Smooth muscle cell (in vitro differentiated cells): ENCODE measurements at regions not wholly inside any gene's neighbourhood (a gene's known extent, or its start where the extent isn't known, plus 50 kb on each side); places are given as distances from the start of the nearest gene placed in this dataset.

ENCODE experiments used
- DNase-seq: peaks from one replicate; lab custom pipeline; 2025; ENCODE audit not compliant: unreplicated experiment; lab: John Stamatoyannopoulos, UW
- H2AFZ ChIP-seq: fragments of 200-600 bp; sonication (generic); 2 replicates; pipeline ENCODE4 v1.6.0; 2016; ENCODE audit warnings: antibody characterized with exemption, low read depth, mild to moderate bottlenecking
- H3F3A ChIP-seq: fragments of 200-600 bp; sonication (generic); 2 replicates; pipeline ENCODE4 v1.6.0; 2017; ENCODE audit warnings: antibody characterized with exemption, low read depth
- H3K27ac ChIP-seq: fragments of 200-600 bp; sonication (generic); 2 replicates; pipeline ENCODE4 v1.5.1; 2016; ENCODE audit warnings: low read depth, mild to moderate bottlenecking
- H3K27me3 ChIP-seq: fragments of 200-600 bp; sonication (generic); 2 replicates; pipeline ENCODE4 v1.6.1; 2016; ENCODE audit warnings: low read depth, mild to moderate bottlenecking
- H3K36me3 ChIP-seq: fragments of 200-600 bp; sonication (generic); 2 replicates; pipeline ENCODE4 v1.5.1; 2016; ENCODE audit warnings: low read depth
- H3K4me1 ChIP-seq: fragments of 200-600 bp; sonication (generic); 2 replicates; pipeline ENCODE4 v1.5.1; 2016; ENCODE audit warnings: low read depth
- H3K4me2 ChIP-seq: fragments of 200-600 bp; sonication (generic); 2 replicates; pipeline ENCODE4 v1.6.0; 2016; ENCODE audit warnings: mild to moderate bottlenecking
- H3K4me3 ChIP-seq: fragments of 200-600 bp; sonication (generic); 2 replicates; pipeline ENCODE4 v1.5.1; 2016; ENCODE audit warnings: mild to moderate bottlenecking
- H3K79me2 ChIP-seq: fragments of 200-600 bp; sonication (generic); 2 replicates; pipeline ENCODE4 v1.6.0; 2016; ENCODE audit warnings: low read depth, mild to moderate bottlenecking
- H3K9ac ChIP-seq: fragments of 200-600 bp; sonication (generic); 2 replicates; pipeline ENCODE4 v1.6.0; 2016; ENCODE audit warnings: low read depth
- H3K9me3 ChIP-seq: fragments of 200-600 bp; sonication (generic); replicated peaks from 2 replicates; pipeline ENCODE4 v1.5.1; 2016; ENCODE audit warnings: low read depth
- H4K20me1 ChIP-seq: fragments of 200-600 bp; sonication (generic); 2 replicates; pipeline ENCODE4 v1.6.0; 2016; ENCODE audit warnings: low read depth
- WGBS: methylation state at CpG from one replicate; pipeline ENCODE4 v1.1.7; 2016; ENCODE audit warnings: low lambda C conversion rate; 5-methylcytosine and 5-hydroxymethylcytosine counted together
- TF ChIP-seq, protein P1 (sequence below): fragments of 200-600 bp; sonication (generic); IDR thresholded peaks from 2 replicates; pipeline ENCODE4 v1.5.1; 2017; ENCODE audit warnings: borderline replicate concordance, mild to moderate bottlenecking, antibody characterized with exemption; ENCODE audit not compliant: insufficient read depth, poor library complexity, severe bottlenecking

DNA sequence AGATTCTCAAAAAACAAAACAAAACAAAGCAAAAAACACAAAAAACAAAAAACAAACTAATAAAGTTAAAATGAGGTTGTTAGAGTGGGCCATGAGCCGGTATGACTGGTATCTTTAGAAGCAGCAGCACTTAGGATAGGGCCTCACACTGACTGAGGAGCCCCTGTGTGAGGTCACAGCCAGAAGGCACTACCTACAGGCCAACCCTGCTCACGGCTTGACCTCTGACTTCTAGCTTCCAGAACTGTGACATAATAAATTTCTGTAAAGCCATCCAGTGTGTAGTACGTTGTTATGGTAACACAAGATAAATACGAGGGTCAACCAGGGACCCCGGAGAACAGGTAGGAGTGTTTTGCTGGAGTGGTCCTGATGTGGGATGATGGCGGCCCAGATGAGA lies 629.6 kb downstream of the VRK1 start:
- no peak for DNase-seq
- H3K4me1 ChIP-seq = no peaks in the 10 kb centered on the region
- H3K9ac ChIP-seq = no peak overlapping the region
- no peaks in the 10 kb centered on the region for H3K36me3 ChIP-seq
- H3K4me3 ChIP-seq = no peak overlapping the region
- TF ChIP-seq, protein P1, sequence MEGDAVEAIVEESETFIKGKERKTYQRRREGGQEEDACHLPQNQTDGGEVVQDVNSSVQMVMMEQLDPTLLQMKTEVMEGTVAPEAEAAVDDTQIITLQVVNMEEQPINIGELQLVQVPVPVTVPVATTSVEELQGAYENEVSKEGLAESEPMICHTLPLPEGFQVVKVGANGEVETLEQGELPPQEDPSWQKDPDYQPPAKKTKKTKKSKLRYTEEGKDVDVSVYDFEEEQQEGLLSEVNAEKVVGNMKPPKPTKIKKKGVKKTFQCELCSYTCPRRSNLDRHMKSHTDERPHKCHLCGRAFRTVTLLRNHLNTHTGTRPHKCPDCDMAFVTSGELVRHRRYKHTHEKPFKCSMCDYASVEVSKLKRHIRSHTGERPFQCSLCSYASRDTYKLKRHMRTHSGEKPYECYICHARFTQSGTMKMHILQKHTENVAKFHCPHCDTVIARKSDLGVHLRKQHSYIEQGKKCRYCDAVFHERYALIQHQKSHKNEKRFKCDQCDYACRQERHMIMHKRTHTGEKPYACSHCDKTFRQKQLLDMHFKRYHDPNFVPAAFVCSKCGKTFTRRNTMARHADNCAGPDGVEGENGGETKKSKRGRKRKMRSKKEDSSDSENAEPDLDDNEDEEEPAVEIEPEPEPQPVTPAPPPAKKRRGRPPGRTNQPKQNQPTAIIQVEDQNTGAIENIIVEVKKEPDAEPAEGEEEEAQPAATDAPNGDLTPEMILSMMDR = no peak
- no peaks in the 10 kb centered on the region for H4K20me1 ChIP-seq
- no peak overlapping the region for H2AFZ ChIP-seq
- no peak overlapping the region for H3K4me2 ChIP-seq
- no peaks in the 10 kb centered on the region for H3K9me3 ChIP-seq
- no peak overlapping the region for H3K27ac ChIP-seq
- H3K79me2 ChIP-seq = no peaks in the 10 kb centered on the region
- WGBS = 93% methylated on average over 6 of the region's 6 CpGs
- no peaks in the 10 kb centered on the region for H3K27me3 ChIP-seq
- H3F3A ChIP-seq = no peaks in the 10 kb centered on the region

DNA sequence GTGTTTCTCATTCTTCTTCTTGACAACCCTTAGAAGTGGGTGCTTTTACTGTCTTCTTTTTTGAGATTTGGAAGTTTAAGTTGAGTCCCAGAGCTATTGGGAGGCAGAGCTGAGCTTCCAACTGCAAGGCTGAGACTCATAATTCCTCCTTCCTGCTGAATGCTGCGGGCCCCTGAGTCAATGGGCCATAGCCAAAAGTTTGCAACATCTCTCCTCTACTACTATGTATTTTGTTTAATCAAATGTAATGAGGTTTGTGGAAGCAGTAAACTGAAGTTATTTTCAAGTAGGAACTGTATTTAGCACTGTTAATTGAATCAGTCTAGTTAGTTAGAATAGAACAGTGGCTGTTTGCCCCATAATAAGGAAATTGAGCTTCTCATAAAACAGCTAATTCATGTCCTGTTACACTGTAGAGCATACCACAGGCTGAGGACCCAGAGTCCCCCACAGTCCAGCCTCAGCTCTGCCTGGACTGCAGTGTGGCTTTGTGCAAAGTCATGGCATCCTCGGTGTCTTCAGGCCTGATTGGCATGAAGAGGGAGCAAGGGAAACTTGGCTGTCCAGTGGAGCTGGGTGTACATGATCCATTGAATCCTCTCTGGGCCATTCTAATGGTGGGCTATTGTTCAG lies 631.7 kb downstream of the VRK1 start:
- H3K4me1 ChIP-seq = no peaks in the 10 kb centered on the region
- TF ChIP-seq, protein P1 = no peak
- no peaks in the 10 kb centered on the region for H3K9me3 ChIP-seq
- no peak overlapping the region for H3K27ac ChIP-seq
- H3K4me2 ChIP-seq = no peak overlapping the region
- WGBS = 83% methylated on average over 2 of the region's 2 CpGs
- H3K79me2 ChIP-seq = no peaks in the 10 kb centered on the region
- no peak for DNase-seq
- no peaks in the 10 kb centered on the region for H3F3A ChIP-seq
- H4K20me1 ChIP-seq = no peaks in the 10 kb centered on the region
- no peak overlapping the region for H2AFZ ChIP-seq
- no peaks in the 10 kb centered on the region for H3K27me3 ChIP-seq
- H3K4me3 ChIP-seq = no peak overlapping the region
- no peak overlapping the region for H3K9ac ChIP-seq
- H3K36me3 ChIP-seq = no peaks in the 10 kb centered on the region

DNA sequence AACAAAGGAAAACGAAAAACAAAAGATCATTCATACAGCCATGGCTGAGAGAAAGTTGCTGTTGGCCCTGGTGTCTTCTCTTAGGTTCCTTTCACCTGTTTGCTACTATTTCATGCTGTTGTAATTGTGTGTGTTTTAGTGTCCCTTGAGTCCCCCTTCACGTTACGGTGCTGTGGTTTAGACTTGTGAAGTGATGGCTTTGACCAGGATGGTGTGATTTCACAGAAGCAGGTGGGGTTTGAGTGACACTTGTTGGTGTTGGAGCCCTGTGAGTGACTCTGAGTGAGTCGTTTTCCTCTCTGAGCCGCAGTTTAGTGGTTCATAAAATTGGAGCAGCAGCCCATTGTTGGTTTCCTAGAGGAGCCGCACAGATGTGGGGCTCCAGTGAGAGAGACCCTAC lies 635.4 kb downstream of the VRK1 start:
- no peak overlapping the region for H2AFZ ChIP-seq
- no peak overlapping the region for H3K9ac ChIP-seq
- no peaks in the 10 kb centered on the region for H3K4me1 ChIP-seq
- H3K4me3 ChIP-seq = no peak overlapping the region
- H3F3A ChIP-seq = no peaks in the 10 kb centered on the region
- 88% methylated on average over 6 of the region's 6 CpGs for WGBS
- no peak overlapping the region for H3K4me2 ChIP-seq
- TF ChIP-seq, protein P1 = no peak
- no peaks in the 10 kb centered on the region for H3K9me3 ChIP-seq
- no peak for DNase-seq
- no peaks in the 10 kb centered on the region for H3K79me2 ChIP-seq
- H3K27ac ChIP-seq = no peak overlapping the region
- H3K27me3 ChIP-seq = no peaks in the 10 kb centered on the region
- no peaks in the 10 kb centered on the region for H3K36me3 ChIP-seq
- no peaks in the 10 kb centered on the region for H4K20me1 ChIP-seq

DNA sequence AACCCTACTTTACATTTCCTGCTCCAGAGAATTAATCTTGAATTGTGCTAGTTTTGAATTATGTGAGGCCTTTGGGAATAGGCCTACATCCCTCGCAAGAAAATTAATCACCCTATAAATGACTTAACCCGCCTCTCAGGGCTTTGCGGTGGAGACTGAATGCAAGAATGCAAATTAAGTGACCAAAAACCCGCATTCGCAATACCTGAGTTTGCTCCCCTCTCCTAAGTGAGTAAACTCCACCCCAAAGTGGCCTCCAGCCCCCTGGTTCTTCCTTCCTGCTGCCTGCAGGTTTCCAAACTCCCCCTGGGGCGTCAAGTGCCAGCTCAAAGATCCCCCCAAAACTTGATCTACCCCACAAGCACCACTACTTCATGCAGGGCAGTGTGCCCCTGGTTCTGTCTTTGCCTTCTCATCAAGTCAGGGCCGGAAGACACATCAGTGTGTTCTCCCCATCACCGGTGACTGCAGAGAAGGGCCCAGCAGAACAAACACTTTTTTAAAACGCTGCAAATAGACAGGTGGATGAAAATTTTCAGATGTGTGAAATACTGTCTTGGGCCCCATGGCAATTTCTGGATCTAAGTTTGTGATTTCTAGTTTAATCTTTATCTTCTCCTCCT lies 644.7 kb downstream of the VRK1 start:
- no peak overlapping the region for H3K4me3 ChIP-seq
- no peaks in the 10 kb centered on the region for H3F3A ChIP-seq
- H3K4me2 ChIP-seq = no peak overlapping the region
- H3K9ac ChIP-seq = no peak overlapping the region
- no peaks in the 10 kb centered on the region for H3K36me3 ChIP-seq
- H3K27ac ChIP-seq = no peak overlapping the region
- H3K4me1 ChIP-seq = no peaks in the 10 kb centered on the region
- H3K27me3 ChIP-seq = no peaks in the 10 kb centered on the region
- TF ChIP-seq, protein P1 = no peak
- no peak for DNase-seq
- no peak overlapping the region for H2AFZ ChIP-seq
- 81% methylated on average over 9 of the region's 9 CpGs for WGBS
- no peaks in the 10 kb centered on the region for H3K9me3 ChIP-seq
- H4K20me1 ChIP-seq = no peaks in the 10 kb centered on the region
- no peaks in the 10 kb centered on the region for H3K79me2 ChIP-seq
